SKM-1 treated with dmso at 0.1 percent for 144 hours (cell line): ENCODE measurements at regions not wholly inside any gene's neighbourhood (a gene's known extent, or its start where the extent isn't known, plus 50 kb on each side); places are given as distances from the start of the nearest gene placed in this dataset.

Experiments used
- DNase-seq: peaks from one replicate; lab custom pipeline; 2025; ENCODE audit not compliant: unreplicated experiment; lab: John Stamatoyannopoulos, UW

GRCh38 chr10:131746241-131746711 lies 154.5 kb upstream of the PPP2R2D start:
- DNase-seq: no peak

DNA sequence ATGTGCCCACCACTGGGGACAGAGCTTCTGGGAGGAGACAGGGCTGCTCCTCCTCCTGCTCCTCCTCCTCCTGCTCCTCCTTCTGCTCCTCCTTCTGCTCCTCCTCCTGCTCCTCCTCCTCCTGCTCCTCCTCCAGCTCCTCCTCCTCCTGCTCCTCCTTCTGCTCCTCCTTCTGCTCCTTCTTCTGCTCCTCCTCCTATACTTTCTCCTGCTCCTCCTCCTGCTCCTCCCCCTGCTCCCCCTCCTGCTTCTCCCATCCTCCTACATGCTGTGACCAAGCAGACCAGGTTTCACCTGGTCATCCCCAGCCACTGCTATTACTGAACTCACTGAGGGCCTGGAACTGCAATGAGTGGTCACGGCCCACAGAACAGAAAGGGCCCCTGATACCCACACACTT lies 154.0 kb upstream of the PPP2R2D start:
- DNase-seq: no peak

DNA sequence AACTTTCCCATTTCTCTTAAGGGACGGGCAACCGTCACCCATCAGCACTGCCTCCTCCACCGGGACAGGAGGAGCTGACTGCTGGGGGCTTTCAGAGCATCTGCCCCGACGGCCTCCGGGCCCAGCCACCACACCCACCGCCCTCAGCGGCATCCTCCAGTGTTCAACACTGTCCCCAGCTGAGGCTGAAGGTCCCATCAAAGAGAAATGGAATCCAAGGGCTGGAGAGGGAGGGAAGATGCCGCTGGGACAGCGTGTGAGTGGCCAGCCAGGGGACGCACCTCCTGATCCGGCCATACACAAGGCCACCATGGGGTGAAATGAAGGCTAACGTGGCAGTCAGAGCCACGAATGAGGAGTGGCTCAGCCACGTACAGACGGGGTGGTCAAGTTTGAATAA lies 153.6 kb upstream of the PPP2R2D start:
- no peak for DNase-seq

GRCh38 chr10:131747791-131748190 lies 153.0 kb upstream of the PPP2R2D start:
- DNase-seq: no peak

DNA sequence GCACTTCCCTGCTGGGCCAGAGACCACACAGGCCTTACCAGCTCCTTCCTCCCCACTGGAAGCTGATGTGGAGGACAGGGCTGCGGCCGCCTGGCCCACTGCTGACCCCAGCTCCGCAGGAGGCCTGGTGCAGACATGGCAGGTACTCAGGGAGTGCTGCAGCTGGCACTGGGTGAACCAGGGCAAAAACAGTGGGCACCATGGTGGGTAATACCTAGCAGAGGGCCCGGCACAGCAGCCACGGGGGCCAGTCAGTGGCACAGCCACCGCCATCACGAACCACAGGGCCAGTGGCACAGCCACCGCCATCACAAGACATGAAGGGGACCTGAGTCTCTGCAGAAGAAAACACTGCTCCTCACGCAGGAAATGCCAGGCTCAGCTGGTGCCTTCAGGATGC lies 152.6 kb upstream of the PPP2R2D start:
- no peak for DNase-seq

GRCh38 chr10:131748831-131749766 lies 151.7 kb upstream of the PPP2R2D start:
- no peak for DNase-seq

DNA sequence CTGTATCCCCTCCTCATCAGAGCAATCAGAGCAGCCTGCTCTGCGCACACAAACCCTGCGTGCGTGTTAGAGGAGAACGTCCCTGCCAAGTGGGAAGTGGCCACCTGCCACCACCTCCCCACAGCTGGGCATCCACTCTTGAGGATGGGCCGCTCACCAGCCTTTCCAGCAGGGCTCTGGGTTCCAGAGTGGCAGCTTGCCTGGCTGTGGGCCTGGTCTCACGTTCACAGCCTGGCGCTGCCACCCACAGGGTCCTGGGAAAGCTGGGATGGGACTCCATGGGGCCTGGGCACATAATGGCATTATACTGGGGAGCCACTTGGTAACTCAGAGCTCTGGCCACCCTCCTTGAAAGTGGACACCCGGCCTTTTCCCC lies 151.1 kb upstream of the PPP2R2D start:
- no peak for DNase-seq

GRCh38 chr10:131750171-131750895 lies 150.5 kb upstream of the PPP2R2D start:
- no peak for DNase-seq

DNA sequence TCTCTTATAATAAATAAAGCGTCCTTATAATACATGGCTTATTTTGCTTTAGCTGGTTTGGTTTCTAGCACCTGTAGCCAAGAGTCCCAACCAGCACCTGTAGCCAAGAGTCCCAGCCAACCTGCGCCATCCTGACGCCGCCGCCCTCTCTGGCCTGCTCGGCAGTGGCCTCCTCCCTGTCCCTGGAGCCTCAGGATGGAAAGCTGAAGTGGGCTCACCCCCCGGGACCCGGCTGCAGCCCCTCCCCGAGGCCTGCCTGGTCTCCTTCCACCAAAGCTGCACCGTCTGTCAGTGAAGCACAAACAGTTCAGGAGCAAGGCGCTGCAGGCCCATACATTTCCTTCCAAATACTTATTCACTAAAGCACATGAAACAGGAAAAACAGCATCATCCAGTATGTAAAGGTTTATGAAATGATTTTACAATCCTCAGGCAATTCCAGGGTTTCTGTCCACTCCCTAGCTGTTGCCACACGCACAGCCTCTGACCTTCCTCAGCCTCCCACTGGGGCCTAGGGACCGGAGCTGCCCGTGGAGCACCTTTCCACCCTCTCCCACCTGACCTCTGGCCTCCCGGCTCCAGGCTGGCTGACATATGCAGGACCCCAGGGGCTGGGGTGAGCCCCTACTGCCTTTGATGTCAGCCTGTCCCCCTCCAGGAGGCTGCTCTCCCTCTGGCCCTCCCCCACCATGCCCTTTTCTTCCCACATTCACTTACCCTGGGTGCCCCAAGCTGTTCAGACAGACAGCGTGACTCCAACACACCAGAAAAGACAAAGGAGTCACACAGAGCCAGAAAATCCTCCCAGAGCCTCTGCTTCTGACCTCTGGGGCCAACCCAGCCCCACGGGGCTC lies 149.6 kb upstream of the PPP2R2D start:
- no peak for DNase-seq

DNA sequence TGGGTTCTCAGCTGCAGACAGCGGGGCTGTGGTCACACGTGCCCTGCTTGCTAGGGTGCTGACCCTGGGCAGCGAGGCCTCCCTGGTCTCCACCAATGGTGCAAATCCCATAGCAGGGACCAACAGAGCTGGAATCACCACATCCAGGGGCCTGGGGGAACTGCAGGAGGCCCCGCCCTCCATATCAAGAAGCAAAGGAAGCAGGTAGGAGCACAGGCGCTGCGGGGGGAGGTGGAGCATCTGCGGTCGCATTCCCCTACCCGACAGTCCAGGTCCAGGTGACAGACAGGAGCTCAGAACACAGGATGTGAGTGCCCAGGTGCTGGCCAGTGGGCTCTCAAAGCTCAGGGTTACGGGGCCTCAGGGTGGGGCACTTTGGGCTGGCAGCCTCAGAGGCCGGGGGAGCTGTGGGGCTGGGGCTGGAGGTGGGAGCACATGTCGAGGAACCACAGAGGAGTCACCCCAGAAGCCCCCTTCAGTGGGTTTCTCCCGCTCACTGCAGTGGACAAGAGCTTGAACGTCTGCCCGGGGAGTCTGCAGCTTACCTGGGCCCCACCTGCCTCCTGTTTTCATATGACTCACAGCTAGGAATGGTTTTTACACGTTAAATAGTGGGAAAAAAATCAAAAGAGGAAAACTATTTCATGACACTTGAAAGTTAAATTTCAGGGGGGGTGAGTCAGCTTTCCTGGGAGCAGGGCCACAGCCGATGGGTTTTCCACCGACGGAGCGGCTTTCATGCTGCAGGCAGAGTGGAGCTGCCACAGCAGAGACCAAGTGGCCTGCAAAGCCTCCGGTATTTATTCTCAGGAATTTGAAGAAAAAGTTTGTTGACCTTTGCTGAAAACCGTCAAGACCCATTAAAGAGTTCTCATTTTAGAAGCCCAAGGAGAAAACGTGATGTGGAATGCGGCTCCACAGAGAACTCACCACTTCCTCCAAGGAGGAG lies 148.7 kb upstream of the PPP2R2D start:
- DNase-seq: no peak

DNA sequence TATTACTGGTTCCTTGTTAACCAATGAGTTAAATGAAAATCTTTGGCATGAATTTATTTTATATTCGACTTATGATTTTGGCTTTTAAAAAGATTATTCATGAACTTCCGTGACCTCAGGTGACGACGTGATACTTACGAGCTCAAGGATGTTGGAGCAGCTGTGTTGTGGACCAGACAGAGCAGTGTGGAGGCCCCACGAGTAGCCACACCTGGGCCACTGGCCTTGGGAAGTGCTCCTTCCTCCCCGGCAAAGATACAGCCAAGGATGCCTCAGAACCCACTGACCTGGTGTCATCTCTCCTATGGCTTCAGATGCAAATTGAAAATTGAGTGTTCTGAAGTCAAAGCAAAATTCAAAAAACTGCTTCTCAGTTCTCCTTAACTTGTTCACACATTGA lies 147.5 kb upstream of the PPP2R2D start:
- no peak for DNase-seq

GRCh38 chr10:131755200-131755599 lies 145.6 kb upstream of the PPP2R2D start:
- no peak for DNase-seq

- DNase-seq: no peak
These were observed 143.3 kb upstream of the PPP2R2D start for GRCh38 chr10:131757285-131758058.

DNA sequence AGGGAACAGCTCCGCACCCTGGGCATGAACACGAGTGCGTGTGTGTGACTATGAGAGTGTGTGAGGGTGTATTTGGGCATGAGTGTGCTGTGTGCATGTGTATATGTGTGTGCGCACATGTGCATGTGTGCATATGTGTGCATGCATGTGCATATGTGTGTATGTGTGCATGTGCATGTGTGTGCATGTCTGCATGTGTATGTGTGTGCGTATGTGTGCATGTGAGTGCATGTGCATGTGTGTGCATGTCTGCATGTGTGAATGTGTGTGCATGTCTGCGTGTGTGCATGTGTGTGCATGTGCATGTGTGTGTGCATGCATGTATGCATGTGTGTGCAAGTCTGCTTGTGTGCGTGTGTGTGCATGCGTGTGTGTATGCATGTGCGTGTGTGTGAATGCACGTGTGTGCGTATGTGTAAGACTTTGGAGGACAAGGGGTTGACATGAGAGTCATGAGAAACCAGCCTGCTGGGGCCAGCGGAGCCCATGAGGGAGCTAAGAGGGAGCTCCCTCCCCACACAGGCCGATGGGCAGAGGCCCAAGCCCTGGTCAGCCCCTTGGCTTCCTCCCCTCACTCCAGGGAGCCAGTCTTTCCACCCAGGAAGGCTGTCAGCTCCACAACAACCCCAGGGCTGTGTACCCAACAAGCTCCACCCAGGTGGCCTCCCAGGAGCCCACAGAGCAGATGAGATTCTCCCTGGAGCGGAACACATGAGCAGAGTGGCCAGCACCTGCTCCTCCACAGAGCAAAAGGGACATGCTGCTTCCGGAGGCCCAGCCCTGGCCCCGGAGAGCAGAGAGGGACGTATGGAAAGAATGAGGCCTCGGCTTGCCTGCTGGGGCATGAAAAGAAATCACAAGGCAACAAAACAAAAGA lies 142.5 kb upstream of the PPP2R2D start:
- DNase-seq: no peak

DNA sequence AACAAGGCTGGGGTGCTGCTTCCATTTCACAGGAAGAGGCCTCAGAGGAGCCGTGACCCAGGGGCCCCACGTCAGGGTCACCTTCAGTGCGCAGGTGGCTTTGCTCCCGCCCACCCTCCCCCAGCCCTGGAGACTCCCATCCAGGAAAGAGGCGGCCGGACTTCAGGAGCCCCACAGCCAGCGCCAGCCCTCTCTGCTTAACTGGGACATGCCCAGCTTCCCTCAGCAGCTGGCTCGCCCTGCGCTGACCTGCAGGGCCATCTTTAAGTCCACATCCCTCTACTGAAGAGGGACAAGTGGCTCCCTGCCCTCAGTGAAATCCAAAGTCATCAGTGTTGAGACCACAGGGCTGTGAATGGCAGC lies 141.9 kb upstream of the PPP2R2D start:
- no peak for DNase-seq

DNA sequence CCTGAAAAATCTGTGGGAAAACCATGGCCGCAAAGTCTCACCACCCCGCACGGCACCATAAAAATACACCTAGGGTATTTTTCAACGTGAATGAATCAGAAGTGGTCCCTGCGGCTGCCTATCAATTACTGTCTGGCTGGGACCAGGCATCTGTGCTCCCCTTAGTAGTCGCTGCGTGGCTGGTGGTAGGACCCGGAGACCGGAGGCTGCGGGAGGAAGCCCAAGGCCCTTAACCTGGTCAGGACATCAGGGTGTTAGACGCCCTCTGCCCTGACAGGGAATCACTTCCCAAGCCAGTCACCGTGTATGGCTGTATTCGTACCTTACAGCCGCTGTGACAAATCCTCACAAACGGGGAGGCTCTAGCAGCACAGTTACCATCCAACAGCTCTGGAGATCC lies 141.5 kb upstream of the PPP2R2D start:
- DNase-seq: no peak

- DNase-seq: no peak
These were observed 140.2 kb upstream of the PPP2R2D start for GRCh38 chr10:131760416-131761166.
